Osteoblast (primary cell): ENCODE measurements at regions not wholly inside any gene's neighbourhood (a gene's known extent, or its start where the extent isn't known, plus 50 kb on each side); places are given as distances from the start of the nearest gene placed in this dataset. TPM values are rescaled to one million over a fixed set of nuclear protein-coding genes. Genes with fewer than 3 reads are reported as not detected.

Experiments used
- small RNA-seq: library from RNA; depleted of rRNA; stranded (forward); fragments of <200 nt; gene quantifications from one replicate; pipeline ENCODE3, GENCODE V24; 2012

Small RNA genes lying in the stretch of these regions (small RNA-seq; reads per million reads assigned to genes)
- gene EZH2P1 (not detected), gene MIR802 (not detected)
